PC-9 (cell line): ENCODE measurements at regions not wholly inside any gene's neighbourhood (a gene's known extent, or its start where the extent isn't known, plus 50 kb on each side); places are given as distances from the start of the nearest gene placed in this dataset.
"Not testable (repeated sequence)": the region's sequence is repeated elsewhere in the genome, so short reads cannot be mapped to it uniquely, and the experiment has no call there.

Experiments
- BruUV-seq: library from RNA; stranded (reverse); fragments of 400-500 nt; replicated peaks from 2 replicates; lab custom pipeline; 2021; lab: Mats Ljungman, UMichigan
- CTCF ChIA-PET: fragments of 300-600 bp; sonication (Branson Sonifier 250); formaldehyde crosslinking; loops from one replicate; lab custom pipeline; 2022; ENCODE audit warnings: antibody characterized with exemption; lab: Charles Lee
- POLR2A ChIA-PET: fragments of 300-600 bp; sonication (Branson Sonifier 250); formaldehyde crosslinking; loops from one replicate; lab custom pipeline; 2022; ENCODE audit warnings: antibody characterized with exemption; ENCODE audit not compliant: unreplicated experiment; lab: Charles Lee
- DNase-seq, 2 experiments: peaks; one replicate each; pipeline versions ENCODE4 v3.0.0 to v3.0.0-alpha.2; 2015 to 2022; ENCODE audit warnings: mixed read lengths in 1 of 2
- H2AFZ ChIP-seq: fragments of 200-600 bp; sonication (generic); 2 replicates; pipeline ENCODE4 v1.8.1; 2017; ENCODE audit warnings: antibody characterized with exemption
- H3F3A ChIP-seq: fragments of 200-600 bp; sonication (generic); 2 replicates; pipeline ENCODE4 v1.8.1; 2017; ENCODE audit warnings: antibody characterized with exemption, mild to moderate bottlenecking, low read depth; ENCODE audit not compliant: insufficient read depth
- H3K27ac ChIP-seq: fragments of 200-600 bp; sonication (generic); 2 replicates; pipeline ENCODE4 v1.6.1; 2016; ENCODE audit warnings: mixed run types
- H3K27me3 ChIP-seq: fragments of 200-600 bp; sonication (generic); 2 replicates; pipeline ENCODE4 v1.6.1; 2016; ENCODE audit warnings: low read depth, mixed run types; ENCODE audit not compliant: insufficient read depth
- H3K36me3 ChIP-seq: fragments of 200-600 bp; sonication (generic); 2 replicates; pipeline ENCODE4 v1.6.1; 2016; ENCODE audit warnings: low read depth, mixed run types
- H3K4me1 ChIP-seq: fragments of 200-600 bp; sonication (generic); replicated peaks from 2 replicates; pipeline ENCODE4 v1.6.1; 2016; ENCODE audit warnings: mixed run types; ENCODE audit not compliant: insufficient read depth
- H3K4me2 ChIP-seq: fragments of 200-600 bp; sonication (generic); 2 replicates; pipeline ENCODE4 v1.6.1; 2017; ENCODE audit warnings: mixed run types
- H3K4me3 ChIP-seq: fragments of 200-600 bp; sonication (generic); 2 replicates; pipeline ENCODE4 v1.6.1; 2016; ENCODE audit warnings: mixed run types
- H3K79me2 ChIP-seq: fragments of 200-600 bp; sonication (generic); 2 replicates; pipeline ENCODE4 v1.6.1; 2017; ENCODE audit warnings: low read depth, mixed run types
- H3K9me2 ChIP-seq: fragments of 200-600 bp; sonication (generic); 2 replicates; pipeline ENCODE4 v1.8.1; 2017; ENCODE audit warnings: mild to moderate bottlenecking; ENCODE audit not compliant: insufficient read depth
- H3K9me3 ChIP-seq: fragments of 200-600 bp; sonication (generic); 2 replicates; pipeline ENCODE4 v1.8.1; 2016; ENCODE audit warnings: low read depth; ENCODE audit not compliant: insufficient read depth
- H4K20me1 ChIP-seq: fragments of 200-600 bp; sonication (generic); 2 replicates; pipeline ENCODE4 v1.8.1; 2017; ENCODE audit not compliant: insufficient read depth
- CTCF ChIP-seq: fragments of 200-600 bp; sonication (generic); conservative IDR thresholded peaks from 2 replicates; pipeline ENCODE4 v1.6.1; 2017; ENCODE audit warnings: mixed run types, antibody characterized with exemption, mild to moderate bottlenecking, moderate library complexity
- EZH2 ChIP-seq: fragments of 200-600 bp; sonication (generic); IDR thresholded peaks from 2 replicates; pipeline ENCODE4 v1.8.0; 2017; ENCODE audit warnings: antibody characterized with exemption, low read depth
- intact Hi-C: fragments of 100-400 bp; cut with micrococcal nuclease; formaldehyde crosslinking; loops from one replicate; pipeline ENCODE4 v1.10.0; 2022; ENCODE audit not compliant: unreplicated experiment

- POLR2A ChIA-PET, result interaction anchor here (0.5 to 1.2 kb wide), 4 partner anchors 17 to 332 kb away, joined by 5 to 8 read pairs (median 5); a partner anchor contains a TSS
- H3F3A ChIP-seq, result peaks cover 18% of the 10 kb centered on the region; the same call in 1 of the 2 replicates
- no peaks in the 10 kb centered on the region for H3K36me3 ChIP-seq
- CTCF ChIA-PET, result no interaction called here
- no peak overlapping the region for H3K27ac ChIP-seq
- TF ChIP-seq EZH2 (no peak), CTCF (no peak)
- H4K20me1 ChIP-seq, result no peaks in the 10 kb centered on the region
- DNase-seq, result no peak
- H3K4me2 ChIP-seq, result no peak overlapping the region
- no TSS peak for BruUV-seq
- H3K9me2 ChIP-seq, result no peaks in the 10 kb centered on the region
- H3K4me3 ChIP-seq, result no peak overlapping the region
- no peaks in the 10 kb centered on the region for H3K27me3 ChIP-seq
- H3K79me2 ChIP-seq, result no peaks in the 10 kb centered on the region
- H2AFZ ChIP-seq, result no peak overlapping the region
- H3K4me1 ChIP-seq, result no peaks in the 10 kb centered on the region
- no peaks in the 10 kb centered on the region for H3K9me3 ChIP-seq
- intact Hi-C loops, result loop anchor here (10.0 kb wide), 1 partner anchor 1810 kb away; a partner anchor contains a TSS
Observed at GRCh38 chr6:27834384-27834783, 77.8 kb downstream of the OR2B2 start.

GRCh38 chr6:27831434-27832081, 80.6 kb downstream of the OR2B2 start:
- H2AFZ ChIP-seq, H3K79me2 ChIP-seq, H4K20me1 ChIP-seq, H3K36me3 ChIP-seq, H3K9me3 ChIP-seq, H3F3A ChIP-seq, H3K4me1 ChIP-seq, H3K27me3 ChIP-seq, H3K9me2 ChIP-seq, CTCF ChIA-PET, H3K4me3 ChIP-seq, BruUV-seq: not testable (repeated sequence)
- POLR2A ChIA-PET, result interaction anchor here (0.6 to 0.8 kb wide), 4 partner anchors 24 to 643 kb away, joined by 3 to 9 read pairs (median 6); a partner anchor contains a TSS
- intact Hi-C loops, result loop anchor here (10.0 kb wide), 1 partner anchor 1807 kb away; a partner anchor contains a TSS
- H3K27ac ChIP-seq, result peak overlapping the region; percentile 49; the same call in 1 of the 2 replicates
- H3K4me2 ChIP-seq, result peak overlapping the region; percentile 57; the same call in 1 of the 2 replicates
- peak in 1 of 2 experiments; percentile 74 for DNase-seq

- peak overlapping the region; percentile 56 for H3K4me3 ChIP-seq
- H2AFZ ChIP-seq, result peak overlapping the region; percentile 39; the same call in 1 of the 2 replicates
- intact Hi-C loops, result loop anchor here (10.0 kb wide), 1 partner anchor 1806 kb away; a partner anchor contains a TSS
- DNase-seq, H3K9me3 ChIP-seq, H3K4me1 ChIP-seq, H3F3A ChIP-seq, H4K20me1 ChIP-seq, H3K27me3 ChIP-seq, H3K9me2 ChIP-seq, H3K79me2 ChIP-seq, H3K36me3 ChIP-seq, CTCF ChIA-PET: not testable (repeated sequence)
- POLR2A ChIA-PET, result interaction anchor here (0.6 to 1.0 kb wide), 4 partner anchors 23 to 478 kb away, joined by 3 to 9 read pairs (median 4); a partner anchor contains a TSS
- H3K27ac ChIP-seq, result peak overlapping the region; percentile 54
- TSS peak; percentile 81 for BruUV-seq
- peak overlapping the region; percentile 63 for H3K4me2 ChIP-seq
Observed at GRCh38 chr6:27830600-27831433, 81.4 kb downstream of the OR2B2 start.

GRCh38 chr6:27830212-27830599, 82.0 kb downstream of the OR2B2 start:
- H3K27me3 ChIP-seq, result no peaks in the 10 kb centered on the region
- H3K4me1 ChIP-seq, result no peaks in the 10 kb centered on the region
- H4K20me1 ChIP-seq, result no peaks in the 10 kb centered on the region
- H3F3A ChIP-seq, result peaks cover 11% of the 10 kb centered on the region; the same call in 1 of the 2 replicates
- H3K79me2 ChIP-seq, result no peaks in the 10 kb centered on the region
- DNase-seq, result no peak
- H2AFZ ChIP-seq, result peak overlapping the region; percentile 42; the same call in 1 of the 2 replicates
- H3K36me3 ChIP-seq, result no peaks in the 10 kb centered on the region
- no peaks in the 10 kb centered on the region for H3K9me2 ChIP-seq
- no peaks in the 10 kb centered on the region for H3K9me3 ChIP-seq
- H3K27ac ChIP-seq, result peak overlapping the region; percentile 54
- intact Hi-C loops, result loop anchor here (10.0 kb wide), 1 partner anchor 1805 kb away; a partner anchor contains a TSS
- TF ChIP-seq EZH2 (no peak), CTCF (no peak)
- no TSS peak for BruUV-seq
- peak overlapping the region; percentile 56 for H3K4me3 ChIP-seq
- CTCF ChIA-PET, result no interaction called here
- peak overlapping the region; percentile 63 for H3K4me2 ChIP-seq
- POLR2A ChIA-PET, result interaction anchor here (1.0 kb wide), 1 partner anchor 35 kb away, joined by 5 read pairs; a partner anchor contains a TSS
